Activated T-helper 2 cell treated with anti-CD3 and anti-CD28 coated beads, Interferon-gamma antibody, Interleukin-2, Interleukin-4, amounts not matched to agents 10 μg/mL and 5 μg/mL and 100 μg/mL, durations not matched to agents 14 hours and 24 hours and 36 hours (primary cell): ENCODE measurements at regions not wholly inside any gene's neighbourhood (a gene's known extent, or its start where the extent isn't known, plus 50 kb on each side); places are given as distances from the start of the nearest gene placed in this dataset.
"Not testable (repeated sequence)": the region's sequence is repeated elsewhere in the genome, so short reads cannot be mapped to it uniquely, and the experiment has no call there.

ENCODE experiments used
- DNase-seq: peaks from one replicate; pipeline ENCODE4 v3.0.0; 2021; ENCODE audit warnings: low spot score
- H3K27ac Mint-ChIP-seq: one replicate; pipeline ENCODE4 v1.8.0; 2021; ENCODE audit warnings: mixed read lengths
- H3K27me3 Mint-ChIP-seq: one replicate; pipeline ENCODE4 v1.8.0; 2021; ENCODE audit warnings: low read depth, mixed read lengths
- H3K36me3 Mint-ChIP-seq: one replicate; pipeline ENCODE4 v1.8.0; 2021; ENCODE audit warnings: low read depth, mixed read lengths
- H3K4me1 Mint-ChIP-seq: one replicate; pipeline ENCODE4 v1.8.0; 2021; ENCODE audit warnings: low read depth, mixed read lengths
- H3K4me3 Mint-ChIP-seq: one replicate; pipeline ENCODE4 v1.8.0; 2021; ENCODE audit warnings: low read depth, mild to moderate bottlenecking, moderate library complexity, mixed read lengths
- H3K9me3 Mint-ChIP-seq: one replicate; pipeline ENCODE4 v1.8.0; 2021; ENCODE audit warnings: mixed read lengths
- intact Hi-C: fragments of 100-400 bp; cut with micrococcal nuclease; formaldehyde crosslinking; loops from one replicate; pipeline ENCODE4 v1.15.1; 2023

DNA sequence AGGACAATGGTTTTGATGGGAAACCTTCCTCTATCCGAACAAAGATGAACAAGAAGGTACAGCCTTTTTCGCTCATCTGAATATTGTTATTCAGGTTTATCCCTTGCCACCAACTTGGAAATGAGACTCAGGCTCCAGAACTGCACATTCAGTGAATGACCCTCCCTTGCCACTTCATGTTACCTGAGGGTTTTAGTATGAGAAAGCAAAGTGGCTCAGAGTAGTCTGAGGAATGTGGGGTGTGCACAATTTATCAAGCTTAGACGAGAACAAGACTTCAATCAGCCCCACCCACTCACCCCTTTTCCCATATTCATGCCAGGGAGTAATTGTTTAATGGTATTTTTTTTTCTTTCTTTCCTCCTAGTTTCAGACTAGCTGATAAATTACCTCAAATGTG is 265.3 kb upstream of the POU1F1 start:
- no peak overlapping the region for H3K4me3 Mint-ChIP-seq
- no peaks in the 10 kb centered on the region for H3K4me1 Mint-ChIP-seq
- H3K27ac Mint-ChIP-seq = no peak overlapping the region
- intact Hi-C loops = no loop called here
- H3K36me3 Mint-ChIP-seq = no peaks in the 10 kb centered on the region
- no peaks in the 10 kb centered on the region for H3K9me3 Mint-ChIP-seq
- DNase-seq = no peak
- H3K27me3 Mint-ChIP-seq = no peaks in the 10 kb centered on the region

DNA sequence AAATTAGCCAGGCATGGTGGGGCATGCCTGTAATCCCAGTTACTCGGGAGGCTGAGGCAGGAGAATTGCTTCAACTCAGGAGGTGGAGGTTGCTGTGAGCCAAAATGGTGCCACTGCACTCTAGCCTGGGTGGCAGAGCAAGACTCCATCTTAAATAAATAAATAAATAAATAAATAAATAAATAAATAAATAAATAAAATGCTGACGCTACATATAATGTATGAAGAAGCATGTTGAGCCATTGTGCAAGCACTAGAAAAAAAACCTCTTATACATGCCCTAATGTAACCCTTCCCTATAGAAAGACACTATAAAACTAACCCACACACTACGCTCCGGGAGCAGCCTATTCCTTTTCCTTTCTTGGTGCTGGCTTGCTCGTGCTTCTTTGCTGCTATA is 262.3 kb upstream of the POU1F1 start:
- H3K27ac Mint-ChIP-seq, H3K36me3 Mint-ChIP-seq, DNase-seq, H3K4me1 Mint-ChIP-seq, H3K9me3 Mint-ChIP-seq, H3K27me3 Mint-ChIP-seq, intact Hi-C loops, H3K4me3 Mint-ChIP-seq: not testable (repeated sequence)

DNA sequence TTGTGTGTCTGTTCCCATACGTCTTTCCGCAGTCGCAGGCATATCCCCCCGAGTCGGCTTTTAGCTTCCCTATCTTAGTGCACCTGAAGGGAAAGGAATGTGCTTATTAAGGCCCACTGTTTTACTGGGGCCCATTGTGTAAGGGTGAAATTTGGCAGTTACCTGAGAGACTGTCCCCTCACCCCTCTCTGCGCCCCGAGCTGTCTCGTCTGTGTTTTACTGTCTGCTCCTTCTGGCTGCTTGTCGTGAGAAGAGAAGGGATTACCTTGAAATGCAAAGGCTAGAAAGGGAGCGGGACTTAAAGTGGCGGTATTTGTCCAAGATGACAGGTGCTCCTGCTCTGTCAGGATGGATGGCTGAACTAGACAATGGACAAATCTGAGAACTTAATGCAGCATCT is 233.0 kb upstream of the POU1F1 start:
- H3K9me3 Mint-ChIP-seq = no peaks in the 10 kb centered on the region
- no peaks in the 10 kb centered on the region for H3K36me3 Mint-ChIP-seq
- no peak for DNase-seq
- intact Hi-C loops = no loop called here
- H3K4me3 Mint-ChIP-seq = no peak overlapping the region
- H3K27me3 Mint-ChIP-seq = no peaks in the 10 kb centered on the region
- H3K27ac Mint-ChIP-seq = no peak overlapping the region
- H3K4me1 Mint-ChIP-seq = no peaks in the 10 kb centered on the region

DNA sequence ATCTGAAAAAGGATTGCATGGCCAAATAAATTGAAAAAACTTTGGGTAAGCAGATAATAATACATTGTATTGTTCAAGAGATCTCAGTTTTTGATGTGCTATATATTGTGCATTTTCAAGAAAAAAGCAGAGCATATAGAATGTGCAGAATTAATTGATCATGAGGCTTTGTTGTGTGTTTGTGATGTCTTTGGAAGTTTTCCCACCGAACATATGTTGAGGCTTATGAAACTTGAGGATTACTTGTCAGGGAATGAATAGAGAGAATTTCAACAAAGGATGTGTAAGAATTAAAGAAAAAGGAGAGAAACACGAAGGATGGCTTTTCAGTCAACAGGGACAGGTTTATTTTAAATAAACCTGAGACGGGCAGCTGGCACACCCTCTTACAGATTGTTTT is 232.5 kb upstream of the POU1F1 start:
- intact Hi-C loops = no loop called here
- Mint-ChIP-seq H3K4me3 (no peak overlapping the region), H3K27ac (no peak overlapping the region), H3K9me3 (no peaks in the 10 kb centered on the region), H3K27me3 (no peaks in the 10 kb centered on the region), H3K36me3 (no peaks in the 10 kb centered on the region), H3K4me1 (no peaks in the 10 kb centered on the region)
- DNase-seq = no peak

DNA sequence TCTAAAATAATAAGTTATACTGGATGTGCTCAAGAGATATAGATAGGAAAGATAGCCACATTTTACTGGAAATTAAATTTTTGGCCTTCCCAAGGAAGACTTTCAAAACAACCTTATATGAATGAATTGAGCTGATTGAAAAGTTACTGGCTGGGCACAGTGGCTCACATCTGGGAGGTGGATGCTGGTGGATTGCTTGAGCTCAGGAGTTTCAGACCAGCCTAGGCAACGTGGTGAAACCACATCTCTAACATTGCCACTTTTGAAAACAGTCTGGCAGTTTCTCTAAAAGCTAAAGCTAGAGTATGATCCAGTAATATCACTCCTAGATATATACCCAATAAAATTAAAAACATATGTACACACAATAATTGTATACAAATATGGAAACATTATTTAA is 231.4 kb upstream of the POU1F1 start:
- no peak for DNase-seq
- H3K9me3 Mint-ChIP-seq = no peaks in the 10 kb centered on the region
- no peak overlapping the region for H3K4me3 Mint-ChIP-seq
- no peak overlapping the region for H3K27ac Mint-ChIP-seq
- no peaks in the 10 kb centered on the region for H3K4me1 Mint-ChIP-seq
- H3K36me3 Mint-ChIP-seq = no peaks in the 10 kb centered on the region
- H3K27me3 Mint-ChIP-seq = no peaks in the 10 kb centered on the region
- intact Hi-C loops = no loop called here

DNA sequence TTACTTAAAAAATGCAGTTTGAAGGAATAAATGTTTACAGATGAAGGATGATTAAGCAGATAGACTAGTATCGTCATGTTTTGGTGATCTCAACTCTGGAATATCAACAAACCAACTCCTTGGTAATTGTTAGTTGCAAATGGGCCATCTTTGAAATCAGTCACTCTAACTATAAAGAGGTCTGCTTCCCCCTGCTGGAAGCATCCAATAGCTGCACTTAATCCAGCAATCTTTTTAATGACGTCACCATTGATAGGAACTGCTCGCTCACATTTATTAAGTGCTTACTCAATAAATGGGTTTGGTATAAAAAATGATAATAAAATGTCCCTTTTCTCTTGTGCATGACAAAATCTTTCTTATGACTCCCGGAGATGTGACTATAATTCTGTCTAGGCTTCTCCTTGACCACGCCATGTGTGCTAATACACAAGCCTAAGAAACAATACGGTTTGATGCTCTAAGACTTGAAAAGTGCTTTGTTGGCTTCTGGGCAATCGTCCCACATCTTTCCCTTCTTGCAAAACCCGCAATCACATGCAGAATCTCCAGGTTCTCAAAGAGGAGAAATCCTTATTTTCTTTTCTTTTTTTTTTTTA is 227.6 kb upstream of the POU1F1 start:
- Mint-ChIP-seq H3K4me3 (no peak overlapping the region), H3K9me3 (no peaks in the 10 kb centered on the region), H3K27me3 (no peaks in the 10 kb centered on the region), H3K36me3 (no peaks in the 10 kb centered on the region), H3K4me1 (no peaks in the 10 kb centered on the region), H3K27ac (no peak overlapping the region)
- DNase-seq = no peak
- intact Hi-C loops = loop anchor here (1.0 kb wide), 2 partner anchors 206 to 244 kb away; no protein-coding TSS in a partner anchor

DNA sequence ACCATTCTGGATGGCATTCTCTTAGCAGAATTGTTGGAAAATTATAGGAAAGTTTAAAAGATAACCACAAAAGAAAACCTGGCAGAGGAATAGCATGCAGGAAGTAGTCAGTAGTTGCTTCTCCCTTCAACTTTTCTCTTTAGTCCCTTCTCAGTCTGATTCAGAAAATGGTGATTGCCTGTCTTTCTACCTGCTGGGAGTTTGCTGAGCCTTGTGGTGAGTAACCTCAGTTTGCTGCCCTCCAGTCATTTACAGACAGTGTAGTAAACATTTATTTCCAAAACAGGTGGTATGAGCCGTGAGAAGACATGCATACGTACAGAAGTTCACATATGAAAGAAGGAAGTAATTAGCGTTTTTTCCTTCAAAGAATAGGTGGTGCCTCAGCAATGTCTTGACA is 224.7 kb upstream of the POU1F1 start:
- no peak for DNase-seq
- no peaks in the 10 kb centered on the region for H3K27me3 Mint-ChIP-seq
- intact Hi-C loops = no loop called here
- no peaks in the 10 kb centered on the region for H3K9me3 Mint-ChIP-seq
- no peak overlapping the region for H3K27ac Mint-ChIP-seq
- no peak overlapping the region for H3K4me3 Mint-ChIP-seq
- H3K36me3 Mint-ChIP-seq = no peaks in the 10 kb centered on the region
- H3K4me1 Mint-ChIP-seq = no peaks in the 10 kb centered on the region

DNA sequence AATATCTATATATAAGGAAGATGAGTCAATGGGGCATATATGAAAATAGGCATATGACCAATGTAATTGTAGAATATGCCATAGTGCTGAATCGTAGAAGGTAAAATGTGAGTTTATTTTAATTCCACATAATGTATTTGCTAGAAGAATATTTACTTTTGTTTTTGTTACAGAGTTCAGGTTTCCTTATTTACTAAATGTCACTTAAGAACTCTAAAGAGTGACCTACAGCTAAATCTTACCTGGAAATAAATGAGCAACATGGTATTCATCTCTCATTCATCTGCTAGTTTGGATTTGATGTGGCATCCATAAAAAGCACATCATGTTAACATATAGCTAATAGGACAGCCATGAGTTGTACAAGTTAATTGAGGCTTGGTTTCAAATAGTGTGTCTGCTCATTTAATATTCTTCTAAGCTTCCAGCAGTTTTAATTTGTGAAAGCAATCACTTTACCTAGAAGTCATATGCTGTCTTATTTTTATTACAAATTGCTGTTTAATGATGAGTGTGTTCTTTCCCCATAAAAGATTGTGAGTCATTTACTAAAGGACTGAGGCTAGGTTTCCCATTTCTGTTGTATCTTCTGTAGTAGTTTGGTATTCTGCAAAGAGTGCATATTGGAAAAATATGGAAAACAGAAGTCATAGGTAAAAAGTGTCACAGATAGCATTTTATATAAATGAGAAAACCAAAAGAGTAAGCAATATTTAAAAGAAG is 222.1 kb upstream of the POU1F1 start:
- DNase-seq = no peak
- H3K9me3 Mint-ChIP-seq = no peaks in the 10 kb centered on the region
- H3K27me3 Mint-ChIP-seq = peaks cover 1% of the 10 kb centered on the region
- no peaks in the 10 kb centered on the region for H3K36me3 Mint-ChIP-seq
- H3K4me1 Mint-ChIP-seq = no peaks in the 10 kb centered on the region
- H3K27ac Mint-ChIP-seq = no peak overlapping the region
- intact Hi-C loops = no loop called here
- no peak overlapping the region for H3K4me3 Mint-ChIP-seq

DNA sequence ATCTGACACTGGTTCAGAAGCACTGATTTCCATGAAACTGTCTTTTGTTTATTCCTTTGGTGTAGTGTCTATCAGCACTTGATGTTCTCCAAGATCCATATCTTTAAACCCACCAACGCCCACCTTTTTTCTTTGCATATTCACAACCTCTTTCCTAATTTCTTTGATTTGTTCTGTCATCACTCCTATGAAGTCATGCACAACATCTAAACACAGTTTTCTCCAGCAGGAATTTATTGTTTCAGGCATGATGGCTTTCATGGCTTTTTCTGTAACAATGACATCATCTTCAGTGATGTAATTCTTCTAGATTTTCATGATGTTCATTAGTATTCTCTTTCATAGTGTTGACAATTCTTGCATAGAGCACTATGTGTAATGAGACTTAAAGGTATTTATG is 219.6 kb upstream of the POU1F1 start:
- Mint-ChIP-seq H3K4me1 (no peaks in the 10 kb centered on the region), H3K4me3 (no peak overlapping the region), H3K36me3 (no peaks in the 10 kb centered on the region)

DNA sequence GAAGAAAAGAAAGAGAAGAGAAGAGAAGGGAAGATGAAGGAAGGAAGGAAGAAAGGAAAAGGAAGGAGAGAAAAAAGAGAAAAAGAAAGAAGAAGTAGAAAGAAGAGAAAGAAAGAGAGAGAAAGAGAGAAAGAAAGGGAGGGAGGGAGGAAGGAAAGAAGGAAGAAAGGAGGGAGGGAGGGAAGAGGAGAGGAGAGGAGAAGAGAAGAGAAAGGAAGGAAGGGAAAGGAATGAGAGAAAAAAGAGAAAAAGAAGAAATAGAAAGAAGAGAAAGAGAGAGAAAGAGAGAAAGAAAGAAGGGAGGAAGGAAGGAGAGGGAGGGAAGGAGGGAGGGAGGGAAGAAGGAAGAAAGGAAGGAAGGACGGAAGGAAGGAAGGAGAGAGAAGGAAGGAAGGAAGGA is 217.9 kb upstream of the POU1F1 start:
- intact Hi-C loops = no loop called here
- no peak for DNase-seq
- H3K36me3 Mint-ChIP-seq = no peaks in the 10 kb centered on the region
- no peaks in the 10 kb centered on the region for H3K9me3 Mint-ChIP-seq
- no peaks in the 10 kb centered on the region for H3K4me1 Mint-ChIP-seq
- H3K27ac Mint-ChIP-seq = no peak overlapping the region
- H3K4me3 Mint-ChIP-seq = no peak overlapping the region
- H3K27me3 Mint-ChIP-seq = peaks cover 1% of the 10 kb centered on the region

More for the DNA sequence above, 219.6 kb upstream of the POU1F1 start:
- no peaks in the 10 kb centered on the region for H3K9me3 Mint-ChIP-seq
- no peak overlapping the region for H3K27ac Mint-ChIP-seq
- DNase-seq = no peak
- H3K27me3 Mint-ChIP-seq = peaks cover 1% of the 10 kb centered on the region
- intact Hi-C loops = no loop called here

DNA sequence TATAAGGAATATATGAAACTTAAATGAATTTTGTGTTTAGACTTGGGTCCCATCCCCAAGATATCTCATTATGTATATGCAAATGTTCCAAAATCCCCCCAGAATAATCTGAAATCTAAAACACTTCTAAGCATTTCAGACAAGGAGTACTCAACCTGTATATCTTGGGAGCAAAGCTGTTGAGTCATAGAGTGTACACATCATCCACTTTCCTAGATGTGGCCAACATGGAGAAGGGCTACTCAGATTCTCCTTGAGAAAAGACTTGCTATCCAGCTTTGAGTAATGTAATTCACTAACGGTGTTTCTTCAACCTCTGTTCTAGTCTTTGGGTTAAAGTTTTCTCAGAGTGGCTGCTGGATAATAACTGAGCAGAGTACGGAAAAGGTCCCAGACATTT is 215.5 kb upstream of the POU1F1 start:
- H3K27ac Mint-ChIP-seq = no peak overlapping the region
- H3K36me3 Mint-ChIP-seq = no peaks in the 10 kb centered on the region
- H3K4me1 Mint-ChIP-seq = no peaks in the 10 kb centered on the region
- no peaks in the 10 kb centered on the region for H3K9me3 Mint-ChIP-seq
- DNase-seq = no peak
- no peak overlapping the region for H3K4me3 Mint-ChIP-seq
- H3K27me3 Mint-ChIP-seq = peaks cover 1% of the 10 kb centered on the region
- intact Hi-C loops = no loop called here

DNA sequence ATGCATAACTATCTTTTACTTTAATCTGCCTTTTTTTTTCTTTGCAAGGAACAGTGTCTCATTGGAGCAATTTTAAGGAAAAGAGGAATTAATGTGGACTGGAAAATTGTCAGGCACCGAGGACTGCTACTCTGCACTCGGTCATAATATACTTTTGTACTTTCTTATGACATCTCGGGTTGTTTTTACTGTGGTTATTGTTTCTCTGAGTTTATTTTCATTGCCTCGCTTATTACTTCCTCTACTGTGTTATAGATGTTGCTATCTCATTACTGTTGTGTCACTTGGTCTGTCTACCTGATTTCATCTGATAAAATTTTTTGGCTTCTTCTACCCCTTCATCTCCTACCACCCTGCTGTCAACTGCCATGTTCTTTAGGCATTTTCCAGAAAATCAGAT is 213.5 kb upstream of the POU1F1 start:
- H3K27me3 Mint-ChIP-seq = peaks cover 1% of the 10 kb centered on the region

DNA sequence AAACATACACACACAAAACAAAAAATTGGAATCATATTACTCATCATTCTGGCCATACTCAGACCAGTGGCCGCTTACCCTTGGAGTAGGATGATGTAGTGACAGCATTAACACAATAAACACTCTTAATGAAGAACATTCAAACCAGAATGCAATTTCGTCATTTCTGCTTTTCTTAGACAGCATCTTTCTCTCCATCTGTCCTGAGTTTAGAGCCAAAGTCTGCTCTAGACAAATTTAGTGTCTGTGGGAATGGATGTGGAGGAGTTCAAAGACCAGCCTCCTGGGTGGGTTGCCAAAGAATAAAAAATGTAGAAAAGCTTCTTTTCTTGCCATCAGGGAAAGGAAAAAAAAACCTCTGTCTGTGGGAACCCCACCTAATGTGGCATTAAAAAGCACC is 212.4 kb upstream of the POU1F1 start:
- intact Hi-C loops = no loop called here
- Mint-ChIP-seq H3K9me3 (no peaks in the 10 kb centered on the region), H3K27ac (no peak overlapping the region), H3K4me1 (no peaks in the 10 kb centered on the region), H3K4me3 (no peak overlapping the region), H3K27me3 (no peaks in the 10 kb centered on the region), H3K36me3 (no peaks in the 10 kb centered on the region)
- no peak for DNase-seq

More for the DNA sequence above, 213.5 kb upstream of the POU1F1 start:
- intact Hi-C loops = no loop called here
- no peaks in the 10 kb centered on the region for H3K36me3 Mint-ChIP-seq
- H3K9me3 Mint-ChIP-seq = no peaks in the 10 kb centered on the region
- H3K4me1 Mint-ChIP-seq = no peaks in the 10 kb centered on the region
- H3K27ac Mint-ChIP-seq = no peak overlapping the region
- no peak overlapping the region for H3K4me3 Mint-ChIP-seq
- no peak for DNase-seq
